Activated CD4-positive, alpha-beta memory T cell treated with anti-CD3 and anti-CD28 coated beads for 36 hours (primary cell): ENCODE measurements at regions not wholly inside any gene's neighbourhood (a gene's known extent, or its start where the extent isn't known, plus 50 kb on each side); places are given as distances from the start of the nearest gene placed in this dataset.
"Not testable (repeated sequence)": the region's sequence is repeated elsewhere in the genome, so short reads cannot be mapped to it uniquely, and the experiment has no call there.

Experiments
- CTCF ChIA-PET: fragments of 350-600 bp; sonication (Branson Sonifier 250); formaldehyde crosslinking; loops from one replicate; lab custom pipeline; 2021; ENCODE audit warnings: antibody characterized with exemption, inconsistent platforms; lab: Charles Lee
- POLR2A ChIA-PET: fragments of 350-600 bp; sonication (Branson Sonifier 250); formaldehyde crosslinking; loops from one replicate; lab custom pipeline; 2021; ENCODE audit warnings: antibody characterized with exemption; lab: Charles Lee
- DNase-seq: peaks from one replicate; pipeline ENCODE4 v3.0.0-alpha.2; 2020
- H3K27ac Mint-ChIP-seq: one replicate; pipeline ENCODE4 v1.8.0; 2021; ENCODE audit warnings: mixed read lengths
- H3K27me3 Mint-ChIP-seq: one replicate; pipeline ENCODE4 v1.8.0; 2021; ENCODE audit warnings: mixed read lengths
- H3K36me3 Mint-ChIP-seq: one replicate; pipeline ENCODE4 v1.8.0; 2021; ENCODE audit warnings: mixed read lengths
- H3K4me1 Mint-ChIP-seq: one replicate; pipeline ENCODE4 v1.8.0; 2021; ENCODE audit warnings: low read depth, mixed read lengths
- H3K4me3 Mint-ChIP-seq: one replicate; pipeline ENCODE4 v1.8.0; 2021; ENCODE audit warnings: mild to moderate bottlenecking, mixed read lengths
- H3K9me3 Mint-ChIP-seq: one replicate; pipeline ENCODE4 v1.8.0; 2021; ENCODE audit warnings: mixed read lengths
- intact Hi-C: fragments of 100-400 bp; cut with micrococcal nuclease; formaldehyde crosslinking; loops from one replicate; pipeline ENCODE4 v1.15.1; 2023

- POLR2A ChIA-PET, intact Hi-C loops: not testable (repeated sequence)
Measured at GRCh38 chr3:112695377-112696108, 54.6 kb upstream of the CCDC80 start.

GRCh38 chr3:112694906-112695305, 54.0 kb upstream of the CCDC80 start:
- H3K4me1 Mint-ChIP-seq, POLR2A ChIA-PET, DNase-seq, H3K9me3 Mint-ChIP-seq, intact Hi-C loops, H3K4me3 Mint-ChIP-seq, H3K27me3 Mint-ChIP-seq, CTCF ChIA-PET, H3K27ac Mint-ChIP-seq, H3K36me3 Mint-ChIP-seq: not testable (repeated sequence)

More at GRCh38 chr3:112695377-112696108, 54.6 kb upstream of the CCDC80 start:
- DNase-seq, H3K27me3 Mint-ChIP-seq, H3K4me1 Mint-ChIP-seq, CTCF ChIA-PET, H3K27ac Mint-ChIP-seq, H3K36me3 Mint-ChIP-seq, H3K9me3 Mint-ChIP-seq, H3K4me3 Mint-ChIP-seq: not testable (repeated sequence)

GRCh38 chr3:112693186-112693585, 52.2 kb upstream of the CCDC80 start:
- CTCF ChIA-PET = no interaction called here
- H3K9me3 Mint-ChIP-seq = peaks cover 3% of the 10 kb centered on the region
- DNase-seq = no peak
- no peaks in the 10 kb centered on the region for H3K36me3 Mint-ChIP-seq
- H3K27me3 Mint-ChIP-seq = no peaks in the 10 kb centered on the region
- H3K4me3 Mint-ChIP-seq = no peak overlapping the region
- POLR2A ChIA-PET = no interaction called here
- intact Hi-C loops = no loop called here
- H3K27ac Mint-ChIP-seq = no peak overlapping the region
- peaks cover 10% of the 10 kb centered on the region for H3K4me1 Mint-ChIP-seq
